SIG-M5 (cell line): ENCODE measurements at regions not wholly inside any gene's neighbourhood (a gene's known extent, or its start where the extent isn't known, plus 50 kb on each side); places are given as distances from the start of the nearest gene placed in this dataset.
A peak's percentile ranks its signal among the peaks of the same experiment; 100 is the strongest.
"Not testable (repeated sequence)": the region's sequence is repeated elsewhere in the genome, so short reads cannot be mapped to it uniquely, and the experiment has no call there.

Experiments used
- DNase-seq: peaks from one replicate; lab custom pipeline; 2025; lab: John Stamatoyannopoulos, UW

DNA sequence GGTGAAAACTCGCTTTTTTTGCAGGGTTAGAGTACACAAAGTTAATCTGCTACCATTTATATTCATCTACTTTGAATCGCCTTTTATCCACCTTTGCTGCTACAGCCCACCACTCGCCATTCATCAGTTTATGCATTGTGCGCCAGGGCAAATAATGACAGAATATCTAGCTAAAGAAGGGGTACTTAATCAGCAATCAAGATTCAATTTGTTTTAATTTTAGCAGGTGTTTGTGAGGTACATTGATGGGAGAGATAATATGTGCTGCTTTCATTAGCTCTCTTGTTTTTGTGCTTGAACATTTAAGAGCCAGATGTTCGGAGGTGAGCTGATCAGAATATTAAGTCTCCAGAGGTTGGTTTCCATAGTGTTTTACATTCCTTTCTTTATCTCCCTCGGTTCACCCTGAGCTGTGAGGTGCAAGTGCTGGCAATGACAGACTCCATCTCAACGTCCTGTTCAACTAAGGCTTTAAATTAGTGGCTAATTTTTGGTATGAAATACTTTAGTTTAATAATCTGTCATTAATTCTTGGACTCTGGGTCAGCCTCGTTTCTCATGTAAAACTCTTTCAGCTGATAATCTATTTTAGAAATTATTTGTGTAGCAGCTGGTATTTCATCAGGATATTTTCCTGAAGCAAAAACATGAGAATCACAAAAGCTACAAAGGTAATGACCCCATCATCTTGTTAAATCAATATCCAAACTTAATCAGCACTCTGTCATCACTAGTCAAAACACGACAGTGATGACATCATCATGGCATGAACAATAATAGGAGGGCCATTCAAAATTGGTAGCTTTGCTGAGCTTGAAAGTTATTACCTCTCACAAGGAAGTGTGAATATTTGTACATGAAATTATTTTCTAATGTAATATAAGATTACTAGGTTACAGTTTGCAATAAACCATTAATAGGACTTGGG lies 479.9 kb upstream of the FANCL start:
- no peak for DNase-seq

DNA sequence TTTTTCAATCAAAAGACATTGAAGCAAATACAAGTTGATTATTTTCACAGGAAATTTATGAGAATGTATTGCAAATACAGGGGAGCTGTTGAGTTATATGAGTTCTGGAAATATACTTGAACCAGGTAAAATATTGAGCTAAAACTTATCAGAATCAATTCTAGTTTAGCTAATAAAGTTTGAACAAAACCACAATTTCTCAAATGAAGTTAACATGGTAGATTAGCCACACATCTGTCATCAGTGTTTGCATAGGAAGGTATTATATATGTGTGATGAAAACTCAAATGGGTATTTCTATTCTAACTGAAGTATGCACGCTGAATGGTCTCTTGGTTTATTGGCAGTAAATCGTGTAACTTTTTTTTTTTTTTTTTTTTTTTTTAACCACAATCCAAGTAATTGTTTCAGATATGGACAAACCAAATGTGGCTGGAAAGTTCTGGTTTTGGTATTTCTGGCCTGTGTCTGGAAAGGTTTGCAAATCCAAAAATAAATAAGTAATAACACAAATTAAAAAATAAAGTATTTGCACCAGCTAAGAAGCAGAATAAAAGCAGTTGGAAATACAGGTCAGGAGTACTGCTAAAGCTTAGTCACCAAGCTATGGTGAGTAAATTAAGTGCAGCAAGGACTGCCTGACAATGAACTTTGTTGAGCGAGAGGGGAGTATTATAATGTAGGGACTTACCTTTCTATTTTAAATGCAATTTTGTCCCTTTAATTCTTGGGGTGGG lies 479.1 kb upstream of the FANCL start:
- DNase-seq: no peak

GRCh38 chr2:58715344-58715743 lies 474.2 kb upstream of the FANCL start:
- no peak for DNase-seq

DNA sequence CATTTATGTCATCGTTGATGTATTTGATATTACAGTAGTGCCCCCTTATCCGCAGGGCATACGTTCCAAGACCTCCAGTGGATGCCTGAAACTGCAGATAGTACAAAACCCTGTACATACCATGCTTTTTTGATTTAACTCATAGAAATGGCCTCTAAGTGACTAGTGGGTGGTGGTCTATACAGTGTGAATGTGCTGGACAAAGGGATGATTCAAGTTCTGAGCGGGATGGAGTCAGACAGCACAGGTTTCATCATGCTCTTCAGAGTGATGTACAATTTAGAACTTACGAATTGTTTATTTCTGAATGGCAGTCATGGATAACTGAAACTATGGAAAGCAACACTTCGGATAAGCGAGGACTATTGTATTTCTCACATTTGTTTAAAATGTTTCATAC lies 473.1 kb upstream of the FANCL start:
- no peak for DNase-seq

DNA sequence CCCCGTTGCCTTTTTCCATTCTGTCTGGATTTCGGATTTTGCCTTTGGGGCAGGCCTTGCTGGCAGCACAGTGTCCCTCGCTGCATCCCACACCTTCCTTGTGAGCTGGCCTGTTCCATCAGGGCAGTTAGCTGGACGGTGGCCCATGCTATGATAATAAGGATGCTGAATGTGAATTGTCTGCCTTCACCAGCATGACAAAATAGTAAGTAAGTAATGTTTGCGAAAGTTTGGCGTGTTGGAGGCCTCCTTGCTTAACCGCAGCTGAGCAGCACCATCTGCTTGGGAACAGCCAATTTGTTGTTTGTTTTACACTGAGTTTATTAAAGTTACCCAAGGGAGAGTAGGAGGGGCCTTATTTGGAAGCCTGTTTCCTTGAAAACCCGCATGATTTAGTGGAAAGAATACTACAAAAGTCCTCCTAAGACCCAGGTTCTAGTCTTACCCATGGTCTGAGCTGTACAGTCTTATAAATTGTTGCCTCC lies 469.7 kb upstream of the FANCL start:
- peak; percentile 77 for DNase-seq

DNA sequence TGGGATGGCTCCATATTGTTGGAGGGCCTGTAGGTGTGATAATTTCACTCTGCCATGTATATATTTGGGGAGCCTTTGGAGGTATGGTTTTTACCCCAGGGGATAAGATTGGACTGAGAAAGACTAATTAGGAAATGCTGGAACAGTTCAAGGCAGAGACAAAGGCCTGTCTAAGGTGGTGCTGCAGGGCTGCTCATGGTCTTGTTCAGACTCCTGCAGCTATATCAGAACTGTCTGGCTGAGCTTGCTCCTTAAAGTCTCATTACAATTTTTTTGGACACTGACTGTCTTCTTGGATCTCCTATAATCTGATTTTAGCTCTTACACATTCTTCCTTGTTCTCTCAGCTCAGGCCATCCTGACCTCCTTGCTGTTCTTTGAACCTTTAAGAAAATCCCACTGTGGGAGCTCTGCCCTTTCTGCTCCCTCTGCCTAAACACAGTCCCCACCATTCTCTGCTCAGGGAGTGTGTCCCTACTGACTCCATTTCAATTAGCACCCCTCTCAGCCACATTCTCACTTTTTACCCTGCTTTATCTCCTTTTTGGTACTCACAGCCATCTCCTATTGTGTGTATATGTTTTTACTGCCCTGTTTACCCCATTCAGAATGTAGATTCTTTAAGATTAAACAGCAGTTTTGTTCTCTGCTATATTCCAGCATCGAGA lies 468.7 kb upstream of the FANCL start:
- DNase-seq: no peak

GRCh38 chr2:58709274-58709673 lies 468.1 kb upstream of the FANCL start:
- no peak for DNase-seq

- DNase-seq: no peak
These were observed 467.4 kb upstream of the FANCL start for GRCh38 chr2:58708565-58708964.

DNA sequence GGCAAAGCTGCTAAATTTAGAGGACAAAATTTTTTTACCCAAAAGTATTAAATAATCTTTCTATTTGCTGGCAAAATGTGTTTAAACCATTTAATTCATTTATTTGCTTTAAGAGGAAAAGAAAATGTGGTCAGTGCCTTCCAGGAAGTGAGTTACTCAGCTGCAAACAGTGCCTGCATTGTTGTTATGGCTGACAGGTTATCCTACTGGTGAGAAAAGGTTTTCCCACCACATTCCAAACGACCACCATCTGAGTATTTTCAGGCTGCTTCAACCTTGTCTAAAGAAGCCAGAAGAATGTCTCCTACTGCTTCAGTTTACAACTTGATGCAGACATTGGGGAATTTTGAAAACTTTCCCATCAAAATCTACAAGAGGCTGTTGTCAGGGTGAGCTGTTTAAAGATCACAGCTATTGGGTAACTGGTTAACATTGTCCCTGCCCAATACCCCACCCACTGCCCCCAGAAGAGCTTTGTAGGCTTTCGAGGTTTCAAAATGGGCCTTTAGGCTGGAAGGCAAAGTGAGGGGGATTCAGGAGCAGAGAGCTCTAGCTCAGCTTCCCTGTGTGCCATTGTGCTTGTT lies 461.3 kb upstream of the FANCL start:
- no peak for DNase-seq

DNA sequence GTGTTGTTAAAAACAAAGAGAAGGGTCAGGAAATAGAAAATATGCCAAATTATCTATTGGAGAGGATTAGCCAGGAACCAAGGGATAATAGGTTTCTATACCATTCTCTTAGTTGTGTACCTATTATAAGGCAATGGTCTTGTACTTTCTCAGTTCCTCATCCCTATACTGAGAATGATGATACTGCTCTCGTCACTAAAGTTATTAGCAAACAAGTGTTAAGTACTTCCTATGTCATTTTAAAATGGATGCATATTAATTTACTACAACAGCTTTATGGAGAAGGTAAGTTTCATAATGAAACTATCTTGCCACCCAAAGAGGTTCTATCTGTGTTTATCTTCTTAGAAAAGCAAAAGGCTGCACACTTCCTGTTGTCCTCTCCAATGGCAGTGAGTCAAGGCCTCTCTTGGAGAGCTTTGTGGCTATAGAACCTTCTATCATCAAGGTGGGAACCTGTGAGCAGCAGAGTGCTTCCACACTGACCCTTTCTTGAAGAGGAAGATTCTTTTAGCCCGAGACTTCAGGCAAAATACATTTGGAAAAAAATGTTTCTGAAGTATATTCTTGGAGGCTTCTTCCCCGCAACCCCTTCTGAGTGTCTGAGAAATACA lies 460.7 kb upstream of the FANCL start:
- DNase-seq: no peak

DNA sequence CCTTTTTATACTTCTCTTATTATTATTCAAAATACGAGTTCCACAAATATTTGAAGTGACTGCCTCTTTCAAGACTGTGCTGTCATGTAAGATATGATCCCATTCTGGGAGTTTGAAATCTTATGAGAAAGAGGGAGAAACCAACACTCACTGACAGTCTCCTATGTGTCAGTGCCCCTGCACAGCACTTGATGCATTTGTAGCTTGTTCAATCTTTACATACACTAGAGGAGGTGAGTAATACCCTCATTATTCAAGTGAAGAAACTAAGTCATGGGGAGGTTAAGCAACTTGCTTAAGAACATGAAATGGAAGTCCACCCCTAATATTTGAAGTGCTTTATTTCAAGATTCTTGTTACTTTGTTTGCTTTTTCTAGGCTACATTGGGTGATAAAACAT lies 459.5 kb upstream of the FANCL start:
- DNase-seq: no peak

- DNase-seq: no peak
These were observed 458.3 kb upstream of the FANCL start for GRCh38 chr2:58699411-58699810.

DNA sequence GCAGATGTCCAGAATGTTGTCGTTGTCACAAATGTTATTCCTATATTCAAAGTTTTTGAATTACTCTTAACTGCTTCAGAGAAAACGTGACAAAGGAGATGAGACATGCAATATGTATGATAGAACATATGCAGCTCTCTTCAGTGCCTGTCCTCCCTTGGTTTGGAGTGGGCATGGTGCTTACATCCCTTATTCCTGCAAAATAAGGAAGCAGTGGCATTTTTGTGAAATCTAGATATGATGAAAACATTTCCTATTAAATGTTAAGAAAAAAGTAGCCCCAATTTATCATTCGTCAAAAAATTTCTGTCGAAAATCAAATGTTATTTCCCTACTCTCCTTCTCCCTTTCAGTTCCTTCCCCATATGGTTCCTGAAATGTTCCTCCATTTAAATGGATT lies 457.5 kb upstream of the FANCL start:
- DNase-seq: no peak

DNA sequence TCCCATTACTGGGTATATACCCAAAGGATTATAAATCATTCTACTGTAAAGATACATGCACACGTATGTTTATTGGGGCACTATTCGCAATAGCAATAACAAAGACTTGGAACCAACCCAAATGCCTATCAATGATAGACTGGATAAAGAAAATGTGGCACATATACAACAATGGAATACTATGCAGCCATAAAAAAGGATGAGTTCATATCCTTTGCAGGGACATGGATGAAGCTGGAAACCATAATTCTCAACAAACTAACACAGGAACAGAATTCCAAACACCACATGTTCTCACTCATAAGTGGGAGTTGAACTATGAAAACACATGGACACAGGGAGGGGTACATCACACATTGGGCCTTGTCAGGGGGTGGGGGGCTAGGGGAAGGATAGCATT lies 453.0 kb upstream of the FANCL start:
- not testable (repeated sequence) for DNase-seq

DNA sequence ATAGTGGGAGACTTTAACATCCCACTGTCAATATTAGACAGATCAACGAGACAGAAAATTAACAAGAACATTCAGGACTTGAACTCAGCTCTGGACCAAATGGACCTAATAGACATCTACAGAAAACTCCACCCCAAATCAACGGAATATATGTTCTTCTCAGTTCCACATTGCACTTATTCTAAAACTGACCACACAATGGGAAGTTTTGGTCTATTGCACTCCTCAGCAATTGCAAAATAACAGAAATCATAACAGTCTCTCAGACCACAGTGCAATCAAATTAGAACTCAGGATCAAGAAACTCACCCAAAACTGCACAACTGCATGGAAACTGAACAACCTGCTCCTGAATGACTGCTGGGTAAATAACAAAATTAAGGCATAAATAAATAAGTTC lies 449.9 kb upstream of the FANCL start:
- not testable (repeated sequence) for DNase-seq

DNA sequence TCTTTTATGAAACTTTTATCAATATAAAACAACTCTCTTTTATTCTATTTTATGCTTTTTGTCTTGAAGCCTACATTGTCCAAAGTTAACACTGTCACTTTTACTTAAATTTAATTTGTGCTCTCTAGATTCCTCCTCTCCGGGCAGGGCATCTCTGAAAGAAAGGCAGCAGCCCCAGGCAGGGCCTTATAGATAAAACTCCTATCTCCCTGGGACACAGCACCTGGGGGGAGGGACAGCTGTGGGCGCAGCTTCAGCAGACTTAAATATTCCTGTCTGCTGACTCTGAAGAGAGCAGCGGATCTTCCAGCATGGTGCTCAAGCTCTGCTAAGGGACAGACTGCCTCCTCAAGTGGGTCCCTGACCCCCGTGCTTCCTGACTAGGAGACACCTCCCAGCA lies 447.7 kb upstream of the FANCL start:
- no peak for DNase-seq

GRCh38 chr2:58686776-58687175 lies 445.7 kb upstream of the FANCL start:
- peak; percentile 94 for DNase-seq

GRCh38 chr2:58680755-58681310 lies 439.7 kb upstream of the FANCL start:
- no peak for DNase-seq

- DNase-seq: no peak
These were observed 436.6 kb upstream of the FANCL start for GRCh38 chr2:58677748-58678147.

- no peak for DNase-seq
These were observed 430.6 kb upstream of the FANCL start for GRCh38 chr2:58671675-58672074.

GRCh38 chr2:58669998-58670397 lies 428.9 kb upstream of the FANCL start:
- DNase-seq: no peak
